A673 (cell line): ENCODE measurements at regions not wholly inside any gene's neighbourhood (a gene's known extent, or its start where the extent isn't known, plus 50 kb on each side); places are given as distances from the start of the nearest gene placed in this dataset.

Experiments
- BruUV-seq: library from RNA; stranded (reverse); fragments of 400-500 nt; replicated peaks from 2 replicates; lab custom pipeline; 2021; lab: Mats Ljungman, UMichigan
- CTCF ChIA-PET: fragments of 300-600 bp; sonication (Branson Sonifier 250); formaldehyde crosslinking; loops from one replicate; lab custom pipeline; 2022; ENCODE audit warnings: antibody characterized with exemption; lab: Charles Lee
- POLR2A ChIA-PET: fragments of 300-600 bp; sonication (Branson Sonifier 250); formaldehyde crosslinking; loops from one replicate; lab custom pipeline; 2022; ENCODE audit warnings: antibody characterized with exemption; ENCODE audit not compliant: low non-redundant PET; lab: Charles Lee
- DNase-seq: peaks from one replicate; pipeline ENCODE4 v3.0.0-alpha.2; 2015; ENCODE audit warnings: low spot score
- H3K27ac ChIP-seq: fragments of 200-600 bp; sonication (generic); 2 replicates; pipeline ENCODE4 v1.5.1; 2016; ENCODE audit warnings: mixed run types, low read depth, mild to moderate bottlenecking, mixed read lengths, antibody characterized with exemption, low read length; ENCODE audit not compliant: poor library complexity, severe bottlenecking
- H3K27me3 ChIP-seq: fragments of 200-600 bp; sonication (generic); replicated peaks from 2 replicates; pipeline ENCODE4 v1.6.1; 2017; ENCODE audit warnings: mixed run types, low read depth, mild to moderate bottlenecking, mixed read lengths, antibody characterized with exemption, low read length; ENCODE audit not compliant: insufficient read depth, poor library complexity
- H3K36me3 ChIP-seq: fragments of 200-600 bp; sonication (generic); 2 replicates; pipeline ENCODE4 v1.6.1; 2016; ENCODE audit warnings: mixed run types, mild to moderate bottlenecking, mixed read lengths, antibody characterized with exemption, low read length; ENCODE audit not compliant: insufficient read depth, poor library complexity, severe bottlenecking
- H3K4me1 ChIP-seq: fragments of 200-600 bp; sonication (generic); 2 replicates; pipeline ENCODE4 v1.6.1; 2017; ENCODE audit warnings: mixed run types, mild to moderate bottlenecking, mixed read lengths, antibody characterized with exemption, low read length; ENCODE audit not compliant: insufficient read depth, poor library complexity, severe bottlenecking
- H3K4me3 ChIP-seq: fragments of 200-600 bp; sonication (generic); 2 replicates; pipeline ENCODE4 v1.5.1; 2016; ENCODE audit warnings: low read depth, mixed run types, mild to moderate bottlenecking, mixed read lengths, low read length; ENCODE audit not compliant: poor library complexity, severe bottlenecking
- H3K9me3 ChIP-seq: fragments of 200-600 bp; sonication (generic); 2 replicates; pipeline ENCODE4 v1.6.1; 2016; ENCODE audit warnings: mixed run types, low read depth, mild to moderate bottlenecking, mixed read lengths, antibody characterized with exemption, low read length; ENCODE audit not compliant: poor library complexity, severe bottlenecking
- CTCF ChIP-seq: fragments of 300-800, 200-600 bp; sonication (generic); conservative IDR thresholded peaks from 2 replicates; pipeline ENCODE4 v1.5.1; 2017; ENCODE audit warnings: low read depth, mild to moderate bottlenecking, antibody characterized with exemption, low read length, moderate library complexity, mixed read lengths
- EZH2 ChIP-seq: fragments of 200-600 bp; sonication (generic); IDR thresholded peaks from 2 replicates; pipeline ENCODE4 v1.6.1; 2017; ENCODE audit warnings: borderline replicate concordance, low read depth, mild to moderate bottlenecking, mixed read lengths, antibody characterized with exemption, low read length; ENCODE audit not compliant: poor library complexity, severe bottlenecking
- intact Hi-C: fragments of 100-400 bp; cut with micrococcal nuclease; formaldehyde crosslinking; loops from one replicate; pipeline ENCODE4 v1.10.0; 2022; ENCODE audit not compliant: unreplicated experiment

GRCh38 chr9:3004572-3004971 lies 160.7 kb upstream of the PUM3 start:
- intact Hi-C loops: no loop called here
- no peaks in the 10 kb centered on the region for H3K36me3 ChIP-seq
- ChIA-PET POLR2A (no interaction called here), CTCF (no interaction called here)
- BruUV-seq: no TSS peak
- no peaks in the 10 kb centered on the region for H3K9me3 ChIP-seq
- TF ChIP-seq CTCF (no peak), EZH2 (no peak)
- no peaks in the 10 kb centered on the region for H3K27me3 ChIP-seq
- H3K4me3 ChIP-seq: no peak overlapping the region
- no peak overlapping the region for H3K27ac ChIP-seq
- no peaks in the 10 kb centered on the region for H3K4me1 ChIP-seq
- DNase-seq: no peak

GRCh38 chr9:3001311-3001710 lies 157.4 kb upstream of the PUM3 start:
- DNase-seq: no peak
- Histone ChIP-seq H3K27ac (no peak overlapping the region), H3K36me3 (no peaks in the 10 kb centered on the region), H3K4me1 (no peaks in the 10 kb centered on the region), H3K27me3 (no peaks in the 10 kb centered on the region), H3K4me3 (no peak overlapping the region), H3K9me3 (no peaks in the 10 kb centered on the region)
- ChIA-PET CTCF (no interaction called here), POLR2A (no interaction called here)
- BruUV-seq: no TSS peak
- intact Hi-C loops: no loop called here
- no peak for TF ChIP-seq CTCF
- no peak for TF ChIP-seq EZH2

GRCh38 chr9:2992427-2992826 lies 148.5 kb upstream of the PUM3 start:
- intact Hi-C loops: no loop called here
- H3K36me3 ChIP-seq: no peaks in the 10 kb centered on the region
- no peak for DNase-seq
- ChIA-PET POLR2A (no interaction called here), CTCF (no interaction called here)
- no peak overlapping the region for H3K4me3 ChIP-seq
- no peak overlapping the region for H3K27ac ChIP-seq
- no peaks in the 10 kb centered on the region for H3K4me1 ChIP-seq
- no TSS peak for BruUV-seq
- H3K27me3 ChIP-seq: no peaks in the 10 kb centered on the region
- H3K9me3 ChIP-seq: no peaks in the 10 kb centered on the region
- TF ChIP-seq EZH2: no peak
- no peak for TF ChIP-seq CTCF
